ENCODE measurements at regions not wholly inside any gene's neighbourhood (a gene's known extent, or its start where the extent isn't known, plus 50 kb on each side); places are given as distances from the start of the nearest gene placed in this dataset.

GRCh38 chr6:22073516-22074198, 223.2 kb downstream of the PRL start:
- peaks cover 4% of the 10 kb centered on the region for H3K4me1 ChIP-seq (ENCODE audit: insufficient read depth, low read length)
- H4K5ac ChIP-seq (ENCODE audit: insufficient read length, low read depth, low read length) = no peak overlapping the region
- H4K20me1 ChIP-seq (ENCODE audit: control insufficient read depth, insufficient read depth, insufficient read length) = no peaks in the 10 kb centered on the region
- H2BK5ac ChIP-seq (ENCODE audit: insufficient read length, low read length) = no peak overlapping the region
- no peak overlapping the region for H3T11ph ChIP-seq (ENCODE audit: low read length)
- no peak overlapping the region for H4K91ac ChIP-seq (ENCODE audit: insufficient read length, low read depth, low read length)
- no peak overlapping the region for H2AFZ ChIP-seq (ENCODE audit: low read length)
- H3K4me3 Mint-ChIP-seq = no peak overlapping the region
- H3K56ac ChIP-seq (ENCODE audit: insufficient read length, low read depth, low read length) = no peak overlapping the region
- no peaks in the 10 kb centered on the region for H3K27me3 Mint-ChIP-seq (ENCODE audit: low read depth)
- TF ChIP-seq, protein P1, sequence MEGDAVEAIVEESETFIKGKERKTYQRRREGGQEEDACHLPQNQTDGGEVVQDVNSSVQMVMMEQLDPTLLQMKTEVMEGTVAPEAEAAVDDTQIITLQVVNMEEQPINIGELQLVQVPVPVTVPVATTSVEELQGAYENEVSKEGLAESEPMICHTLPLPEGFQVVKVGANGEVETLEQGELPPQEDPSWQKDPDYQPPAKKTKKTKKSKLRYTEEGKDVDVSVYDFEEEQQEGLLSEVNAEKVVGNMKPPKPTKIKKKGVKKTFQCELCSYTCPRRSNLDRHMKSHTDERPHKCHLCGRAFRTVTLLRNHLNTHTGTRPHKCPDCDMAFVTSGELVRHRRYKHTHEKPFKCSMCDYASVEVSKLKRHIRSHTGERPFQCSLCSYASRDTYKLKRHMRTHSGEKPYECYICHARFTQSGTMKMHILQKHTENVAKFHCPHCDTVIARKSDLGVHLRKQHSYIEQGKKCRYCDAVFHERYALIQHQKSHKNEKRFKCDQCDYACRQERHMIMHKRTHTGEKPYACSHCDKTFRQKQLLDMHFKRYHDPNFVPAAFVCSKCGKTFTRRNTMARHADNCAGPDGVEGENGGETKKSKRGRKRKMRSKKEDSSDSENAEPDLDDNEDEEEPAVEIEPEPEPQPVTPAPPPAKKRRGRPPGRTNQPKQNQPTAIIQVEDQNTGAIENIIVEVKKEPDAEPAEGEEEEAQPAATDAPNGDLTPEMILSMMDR (conservative IDR thresholded peaks at IDR 0.05) = no peak
- H4K8ac ChIP-seq (replicated peaks; ENCODE audit: insufficient read length, low read depth, low read length) = no peak overlapping the region
- no peak overlapping the region for H3K27ac ChIP-seq (ENCODE audit: insufficient read length, low read depth, low read length)
- no peak overlapping the region for H3K14ac ChIP-seq (ENCODE audit: insufficient read depth, low read length)
- DNase-seq = no peak
- no peak overlapping the region for H2AK5ac ChIP-seq (ENCODE audit: insufficient read length, low read length)
- H3K9ac ChIP-seq (ENCODE audit: extremely low read depth, insufficient read length, low read length) = no peak overlapping the region
- H3K4me2 ChIP-seq (ENCODE audit: insufficient read depth, insufficient read length, low read length) = no peak overlapping the region
- no peaks in the 10 kb centered on the region for H3K23me2 ChIP-seq (ENCODE audit: insufficient read length, low read depth, low read length, poor library complexity, severe bottlenecking)
- H3K23ac ChIP-seq (ENCODE audit: insufficient read length, low read depth, low read length) = no peak overlapping the region
- H2BK120ac ChIP-seq (ENCODE audit: low read depth, low read length, poor library complexity, severe bottlenecking) = no peak overlapping the region
- peaks cover 21 to 34% of the 10 kb centered on the region in 2 experiments for H3K4me1 Mint-ChIP-seq
- peaks cover 7 to 27% (median 14%) of the 10 kb centered on the region in 3 experiments; a peak in 6 of 7 replicates for H3K36me3 Mint-ChIP-seq (ENCODE audit: insufficient read depth in 1 of 3, low read depth in 3 of 3)
- no peaks in the 10 kb centered on the region for H3K27me3 ChIP-seq (ENCODE audit: insufficient read depth, low read length)
- H3K4ac ChIP-seq (ENCODE audit: low read depth, low read length) = no peak overlapping the region
- no peak overlapping the region for H2BK20ac ChIP-seq (ENCODE audit: low read depth, low read length, poor library complexity, severe bottlenecking)
- H2BK12ac ChIP-seq (ENCODE audit: insufficient read length, low read depth, low read length) = no peak overlapping the region
- no peaks in the 10 kb centered on the region for H3K9me3 Mint-ChIP-seq
- H3K27ac Mint-ChIP-seq = no peak overlapping the region
- no peak overlapping the region for H2BK15ac ChIP-seq (ENCODE audit: low read depth, low read length)
- H3K18ac ChIP-seq (ENCODE audit: insufficient read length, low read depth, low read length) = no peak overlapping the region
- no peaks in the 10 kb centered on the region; the same call in 1 of the 2 replicates for H3K79me2 ChIP-seq (ENCODE audit: insufficient read depth, low read length)
- WGBS (ENCODE audit: extremely low coverage, insufficient read length, low lambda C conversion rate) = no CpG with 5 or more reads among the region's 4 CpGs
- H3K79me1 ChIP-seq (ENCODE audit: insufficient read depth, low read depth, low read length, poor library complexity, severe bottlenecking) = no peaks in the 10 kb centered on the region
- no peaks in the 10 kb centered on the region for H3K9me3 ChIP-seq (ENCODE audit: control insufficient read depth, low read depth, low read length)
